ENCODE measurements at regions not wholly inside any gene's neighbourhood (a gene's known extent, or its start where the extent isn't known, plus 50 kb on each side); places are given as distances from the start of the nearest gene placed in this dataset.

GRCh38 chr15:70170096-70170699 is 72.5 kb upstream of the TLE3 start:
- no peak for TF ChIP-seq CTCF (IDR thresholded peaks at IDR 0.05)

GRCh38 chr15:70169147-70169546 is 71.4 kb upstream of the TLE3 start:
- TF ChIP-seq CTCF (IDR thresholded peaks at IDR 0.05), result no peak

DNA sequence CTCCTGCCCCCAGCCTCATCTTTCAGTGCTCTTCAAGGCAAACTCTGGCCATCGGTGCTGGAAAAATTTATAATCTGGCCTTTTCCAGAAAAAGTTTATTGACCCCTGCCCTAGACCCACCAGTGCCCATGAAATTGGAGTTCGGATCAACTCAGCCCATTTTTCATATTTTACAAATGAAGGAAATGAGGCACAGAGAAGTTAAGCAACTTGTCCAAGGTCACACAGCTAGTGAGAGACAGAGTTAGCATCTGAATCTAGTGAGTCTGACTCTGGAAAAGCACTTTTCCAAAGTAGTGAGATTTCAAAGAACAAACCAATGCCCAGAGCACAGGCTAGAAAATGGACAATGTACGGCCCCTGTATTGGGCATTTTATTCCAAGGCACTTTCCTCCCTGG is 69.4 kb upstream of the TLE3 start:
- TF ChIP-seq CTCF (IDR thresholded peaks at IDR 0.05), result no peak

DNA sequence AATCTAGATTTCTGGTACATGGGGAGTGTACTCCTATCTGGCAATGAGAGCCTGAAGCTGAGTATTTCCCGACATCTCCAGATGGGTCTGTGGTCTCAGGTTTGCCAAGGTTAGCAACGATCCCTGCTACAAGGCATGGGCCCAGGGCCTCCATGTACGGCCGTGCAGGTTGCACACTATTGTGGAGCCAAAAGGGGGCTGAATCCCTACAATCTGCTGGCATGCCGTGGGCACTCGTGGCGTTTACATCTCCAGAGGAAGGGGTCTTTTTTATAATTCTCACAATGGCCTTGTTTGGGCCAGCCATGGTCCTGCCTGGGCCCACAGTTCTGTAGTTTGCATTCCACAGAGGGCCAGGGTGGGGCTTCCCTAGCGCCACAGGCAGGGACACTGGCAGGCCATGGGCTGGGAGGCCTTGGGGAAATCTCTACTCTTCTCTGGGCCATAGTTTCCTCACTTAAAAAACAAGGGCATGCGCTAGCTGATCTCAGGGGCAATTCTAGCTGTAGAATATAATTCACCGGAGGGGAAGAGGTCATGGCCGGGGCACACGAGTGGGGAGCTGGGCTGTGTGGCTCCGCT is 68.9 kb upstream of the TLE3 start:
- TF ChIP-seq CTCF (IDR thresholded peaks at IDR 0.05), result no peak

DNA sequence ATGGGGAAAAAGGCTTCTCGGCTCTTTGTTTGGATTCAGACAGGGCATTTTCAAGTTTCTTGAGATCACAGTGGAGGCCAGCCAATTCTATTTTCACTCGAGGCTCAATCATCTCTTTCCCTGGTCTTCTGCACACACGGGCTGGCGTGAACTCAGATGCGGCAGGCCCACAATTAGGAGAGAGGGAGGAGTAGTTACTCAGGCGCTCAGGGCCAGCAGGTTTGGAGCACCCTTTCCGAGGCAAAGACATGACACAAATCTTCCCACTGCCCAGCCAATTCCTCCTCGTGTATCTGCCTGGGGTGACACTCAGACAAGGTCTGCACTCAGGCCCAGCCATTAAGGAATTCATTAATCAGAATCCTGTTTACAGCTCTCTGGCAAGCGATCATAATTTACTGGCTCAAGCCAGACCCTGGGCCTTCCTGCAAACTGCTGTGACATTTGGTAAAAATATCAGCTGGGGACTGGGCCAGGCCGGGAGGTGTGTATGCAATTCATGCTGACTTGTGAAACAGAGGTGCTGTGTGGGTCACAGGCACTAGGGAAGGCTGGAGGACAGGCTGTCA is 68.1 kb upstream of the TLE3 start:
- TF ChIP-seq CTCF (IDR thresholded peaks at IDR 0.05), result no peak

GRCh38 chr15:70164910-70165715 is 67.4 kb upstream of the TLE3 start:
- no peak for TF ChIP-seq CTCF (IDR thresholded peaks at IDR 0.05)

DNA sequence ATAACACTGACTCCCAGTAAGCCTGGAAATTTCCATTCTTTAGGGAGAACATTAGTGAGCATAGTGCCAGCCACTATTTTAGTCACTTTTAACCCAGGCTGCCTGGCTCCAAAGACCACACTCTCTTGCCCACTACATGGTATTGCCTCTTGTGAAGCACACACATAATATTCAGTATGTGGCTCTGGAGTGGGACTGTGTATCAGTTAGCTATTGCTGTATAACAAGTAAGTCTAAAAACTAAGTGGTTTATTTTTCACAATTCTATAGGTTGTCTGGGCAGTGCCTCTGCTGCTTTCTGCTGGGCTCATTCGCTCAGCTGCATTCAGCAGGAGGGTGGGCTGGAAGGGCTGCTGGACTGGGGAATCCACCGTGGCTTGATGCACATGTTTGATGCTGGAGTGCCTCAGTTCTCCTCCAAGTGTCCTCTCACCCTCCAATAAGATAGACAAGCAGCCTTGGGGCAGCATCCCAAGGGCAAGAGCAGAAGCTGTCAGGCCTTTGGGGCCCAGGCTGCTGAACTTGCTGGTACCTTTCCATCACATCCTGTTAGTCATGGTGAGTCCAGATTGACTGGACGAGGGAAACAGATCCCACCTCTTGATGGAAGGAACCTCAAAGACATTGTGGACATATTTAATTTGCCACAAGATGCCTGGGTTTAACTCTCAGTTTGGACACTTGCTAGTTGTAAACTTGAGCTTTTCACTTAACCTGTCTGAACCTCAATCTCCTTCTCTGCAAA is 66.6 kb upstream of the TLE3 start:
- TF ChIP-seq CTCF (IDR thresholded peaks at IDR 0.05), result no peak

Data from LNCAP (cell line).